AG04449 (cell line): ENCODE measurements at regions not wholly inside any gene's neighbourhood (a gene's known extent, or its start where the extent isn't known, plus 50 kb on each side); places are given as distances from the start of the nearest gene placed in this dataset.

Experiments used
- CTCF ChIA-PET: fragments of 350-600 bp; formaldehyde crosslinking; extraction: SDS; loops from one replicate; lab custom pipeline; 2021; ENCODE audit warnings: antibody characterized with exemption; lab: Yijun Ruan, JAX
- POLR2A ChIA-PET: fragments of 400-600, 350-600 bp; formaldehyde crosslinking; extraction: SDS; loops from one replicate; lab custom pipeline; 2020; ENCODE audit warnings: antibody characterized with exemption, inconsistent platforms; lab: Yijun Ruan, JAX
- DNase-seq: peaks from one replicate; pipeline ENCODE4 v3.0.0-alpha.2; 2010; ENCODE audit warnings: low read depth, low spot score
- H3K4me3 ChIP-seq: 2 replicates; pipeline ENCODE4 v1.5.1; 2011; ENCODE audit warnings: low read depth, mild to moderate bottlenecking, control low read depth, low read length
- TF ChIP-seq, protein P1 (sequence below): IDR thresholded peaks from one replicate; pipeline ENCODE4 v1.5.1; 2011; ENCODE audit warnings: mild to moderate bottlenecking, moderate library complexity, low read length, control low read depth, inconsistent platforms; ENCODE audit not compliant: insufficient read depth; ENCODE audit errors: missing control alignments

- DNase-seq: no peak
- no peak overlapping the region for H3K4me3 ChIP-seq
- ChIA-PET POLR2A (no interaction called here), CTCF (no interaction called here)
- TF ChIP-seq, protein P1, sequence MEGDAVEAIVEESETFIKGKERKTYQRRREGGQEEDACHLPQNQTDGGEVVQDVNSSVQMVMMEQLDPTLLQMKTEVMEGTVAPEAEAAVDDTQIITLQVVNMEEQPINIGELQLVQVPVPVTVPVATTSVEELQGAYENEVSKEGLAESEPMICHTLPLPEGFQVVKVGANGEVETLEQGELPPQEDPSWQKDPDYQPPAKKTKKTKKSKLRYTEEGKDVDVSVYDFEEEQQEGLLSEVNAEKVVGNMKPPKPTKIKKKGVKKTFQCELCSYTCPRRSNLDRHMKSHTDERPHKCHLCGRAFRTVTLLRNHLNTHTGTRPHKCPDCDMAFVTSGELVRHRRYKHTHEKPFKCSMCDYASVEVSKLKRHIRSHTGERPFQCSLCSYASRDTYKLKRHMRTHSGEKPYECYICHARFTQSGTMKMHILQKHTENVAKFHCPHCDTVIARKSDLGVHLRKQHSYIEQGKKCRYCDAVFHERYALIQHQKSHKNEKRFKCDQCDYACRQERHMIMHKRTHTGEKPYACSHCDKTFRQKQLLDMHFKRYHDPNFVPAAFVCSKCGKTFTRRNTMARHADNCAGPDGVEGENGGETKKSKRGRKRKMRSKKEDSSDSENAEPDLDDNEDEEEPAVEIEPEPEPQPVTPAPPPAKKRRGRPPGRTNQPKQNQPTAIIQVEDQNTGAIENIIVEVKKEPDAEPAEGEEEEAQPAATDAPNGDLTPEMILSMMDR: no peak
Measured at GRCh38 chr5:116905885-116906284, 331.3 kb upstream of the SEMA6A start.

DNA sequence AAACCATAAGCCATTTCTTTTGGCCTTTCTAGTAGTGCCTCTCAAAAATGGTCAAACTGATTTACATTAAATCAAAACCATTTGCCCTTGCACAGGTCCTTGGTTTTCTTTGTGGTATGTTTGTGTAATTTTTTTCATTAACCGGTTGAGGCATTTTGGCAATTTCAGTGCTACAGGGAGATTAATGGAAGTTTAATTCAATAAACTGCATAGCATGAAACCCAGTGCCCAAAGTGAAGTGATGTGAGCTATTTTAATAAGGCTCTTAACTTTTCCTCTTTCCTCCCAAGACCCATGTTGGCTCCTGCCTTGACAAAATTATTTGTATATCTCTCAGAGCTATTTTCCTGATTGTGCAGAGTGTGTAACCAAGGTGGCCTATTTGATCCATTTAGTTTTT is 326.2 kb upstream of the SEMA6A start:
- ChIA-PET CTCF (no interaction called here), POLR2A (no interaction called here)
- TF ChIP-seq, protein P1: no peak
- no peak for DNase-seq
- H3K4me3 ChIP-seq: no peak overlapping the region

DNA sequence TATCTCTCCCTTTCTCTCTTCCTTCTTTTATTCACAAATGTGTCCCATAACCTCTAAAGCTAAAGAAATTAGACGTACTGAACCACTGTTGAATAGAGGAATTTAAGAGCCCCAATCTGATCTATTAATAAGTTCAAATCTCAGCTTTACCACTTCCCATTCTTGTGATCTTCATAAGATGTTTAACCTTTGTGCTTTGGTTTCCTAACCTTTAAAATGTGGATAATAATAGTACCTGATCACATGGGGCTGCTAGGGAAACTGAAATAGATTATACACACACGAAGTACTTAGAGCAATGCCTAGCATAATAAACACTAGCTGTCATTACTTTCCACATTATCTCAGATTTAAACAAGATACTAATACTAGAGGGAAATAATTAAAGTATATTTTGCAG is 324.3 kb upstream of the SEMA6A start:
- no peak for DNase-seq
- CTCF ChIA-PET: no interaction called here
- POLR2A ChIA-PET: no interaction called here
- TF ChIP-seq, protein P1: no peak
- H3K4me3 ChIP-seq: no peak overlapping the region

DNA sequence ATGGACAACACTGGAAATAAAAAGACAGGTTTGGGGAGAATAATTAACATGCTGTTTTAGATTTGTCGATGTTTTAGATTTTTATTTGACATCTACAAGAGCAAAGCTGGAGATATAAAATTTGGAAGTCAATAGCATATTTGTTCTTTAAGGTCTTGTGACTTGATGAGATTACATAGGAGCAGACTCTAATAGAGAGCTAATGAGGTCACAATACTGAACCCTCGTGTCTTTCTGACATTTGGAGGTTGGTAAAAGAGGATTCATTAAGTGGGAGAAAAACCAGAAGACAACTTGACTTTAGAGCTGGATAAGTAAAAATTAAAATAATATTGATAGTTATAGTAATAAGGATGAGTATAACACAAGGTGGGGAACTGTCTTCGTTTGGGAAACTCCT is 322.7 kb upstream of the SEMA6A start:
- TF ChIP-seq, protein P1: no peak
- ChIA-PET POLR2A (no interaction called here), CTCF (no interaction called here)
- no peak overlapping the region for H3K4me3 ChIP-seq
- no peak for DNase-seq

DNA sequence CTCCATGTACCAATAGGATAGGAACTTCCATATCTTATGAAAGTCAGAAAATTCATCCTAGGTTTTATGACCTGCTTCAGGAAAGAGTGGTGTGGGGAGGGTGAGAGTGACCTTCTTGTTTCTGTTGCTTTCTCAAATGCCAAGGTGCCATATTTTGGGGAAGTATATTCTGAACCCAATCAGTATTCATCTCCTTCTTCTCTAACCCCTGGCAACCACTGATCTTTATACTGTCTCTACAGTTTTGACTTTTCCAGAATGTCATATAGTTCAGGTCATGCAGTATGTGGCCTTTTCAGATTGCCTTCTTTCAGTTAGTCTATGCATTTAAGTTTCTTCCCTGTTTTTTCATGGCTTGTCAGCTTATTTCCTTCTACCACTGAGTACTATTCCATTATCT is 321.4 kb upstream of the SEMA6A start:
- ChIA-PET POLR2A (no interaction called here), CTCF (no interaction called here)
- no peak overlapping the region for H3K4me3 ChIP-seq
- TF ChIP-seq, protein P1: no peak
- DNase-seq: no peak

- no peak for DNase-seq
- POLR2A ChIA-PET: no interaction called here
Measured at GRCh38 chr5:116892993-116893392, 318.4 kb upstream of the SEMA6A start.

More at GRCh38 chr5:116892993-116893392, 318.4 kb upstream of the SEMA6A start:
- TF ChIP-seq, protein P1: no peak
- H3K4me3 ChIP-seq: no peak overlapping the region
- CTCF ChIA-PET: no interaction called here
